ENCODE measurements at regions not wholly inside any gene's neighbourhood (a gene's known extent, or its start where the extent isn't known, plus 50 kb on each side); places are given as distances from the start of the nearest gene placed in this dataset.

GRCh38 chr10:10938676-10939075 lies 79.0 kb upstream of the CELF2 start:
- DNase-seq (ENCODE audit: extremely low read depth, low read depth), result no peak
- TF ChIP-seq CTCF (IDR thresholded peaks at IDR 0.05; ENCODE audit: low read depth, low read length, missing control alignments), result no peak
- no peak overlapping the region for H3K4me3 ChIP-seq (replicated peaks; ENCODE audit: low read depth, low read length)

- no peak for DNase-seq (ENCODE audit: extremely low read depth, low read depth)
- no peak for TF ChIP-seq CTCF (IDR thresholded peaks at IDR 0.05; ENCODE audit: low read depth, low read length, missing control alignments)
- H3K4me3 ChIP-seq (replicated peaks; ENCODE audit: low read depth, low read length), result no peak overlapping the region
These were observed 76.4 kb upstream of the CELF2 start for GRCh38 chr10:10941127-10941730.

- no peak overlapping the region for H3K4me3 ChIP-seq (replicated peaks; ENCODE audit: low read depth, low read length)
- no peak for TF ChIP-seq CTCF (IDR thresholded peaks at IDR 0.05; ENCODE audit: low read depth, low read length, missing control alignments)
- DNase-seq (ENCODE audit: extremely low read depth, low read depth), result no peak
These were observed 75.2 kb upstream of the CELF2 start for GRCh38 chr10:10942441-10942840.

GRCh38 chr10:10946081-10946480 lies 71.6 kb upstream of the CELF2 start:
- no peak overlapping the region for H3K4me3 ChIP-seq (replicated peaks; ENCODE audit: low read depth, low read length)
- no peak for DNase-seq (ENCODE audit: extremely low read depth, low read depth)
- no peak for TF ChIP-seq CTCF (IDR thresholded peaks at IDR 0.05; ENCODE audit: low read depth, low read length, missing control alignments)

GRCh38 chr10:10946801-10947200 lies 70.9 kb upstream of the CELF2 start:
- H3K4me3 ChIP-seq (replicated peaks; ENCODE audit: low read depth, low read length), result no peak overlapping the region
- DNase-seq (ENCODE audit: extremely low read depth, low read depth), result no peak
- no peak for TF ChIP-seq CTCF (IDR thresholded peaks at IDR 0.05; ENCODE audit: low read depth, low read length, missing control alignments)

- no peak overlapping the region for H3K4me3 ChIP-seq (replicated peaks; ENCODE audit: low read depth, low read length)
- no peak for DNase-seq (ENCODE audit: extremely low read depth, low read depth)
- no peak for TF ChIP-seq CTCF (IDR thresholded peaks at IDR 0.05; ENCODE audit: low read depth, low read length, missing control alignments)
These were observed 66.0 kb upstream of the CELF2 start for GRCh38 chr10:10951675-10952074.

- H3K4me3 ChIP-seq (replicated peaks; ENCODE audit: low read depth, low read length), result no peak overlapping the region
- no peak for TF ChIP-seq CTCF (IDR thresholded peaks at IDR 0.05; ENCODE audit: low read depth, low read length, missing control alignments)
- no peak for DNase-seq (ENCODE audit: extremely low read depth, low read depth)
These were observed 64.9 kb upstream of the CELF2 start for GRCh38 chr10:10952800-10953199.
